H1 (cell line): ENCODE measurements at regions not wholly inside any gene's neighbourhood (a gene's known extent, or its start where the extent isn't known, plus 50 kb on each side); places are given as distances from the start of the nearest gene placed in this dataset.

Source experiments
- CTCF ChIA-PET: fragments of 300-600 bp; sonication (Branson Sonifier 250); formaldehyde crosslinking; loops from one replicate; lab custom pipeline; 2021; ENCODE audit not compliant: partially characterized antibody; lab: Charles Lee
- POLR2A ChIA-PET: fragments of 300-600 bp; sonication (Branson Sonifier 250); formaldehyde crosslinking; loops from one replicate; lab custom pipeline; 2021; ENCODE audit warnings: inconsistent platforms; ENCODE audit not compliant: partially characterized antibody; lab: Charles Lee
- DNase-seq, 2 experiments: peaks; one replicate each; pipeline versions ENCODE4 v3.0.0 to v3.0.0-alpha.2; 2010 to 2022; ENCODE audit warnings: low spot score in 2 of 2, low read depth in 1 of 2, mixed read lengths in 1 of 2
- FAIRE-seq: peaks from 2 replicates; lab custom pipeline; 2011; peaks lifted over from hg19 to GRCh38; lab: Jason Lieb, UNC
- H2AFZ ChIP-seq: 2 replicates; pipeline ENCODE4 v1.8.1; 2012; ENCODE audit warnings: low read length, inconsistent platforms
- H2AK5ac ChIP-seq: 2 replicates; pipeline ENCODE4 v1.6.1; 2013; ENCODE audit warnings: low read depth, low read length
- H2BK120ac ChIP-seq: replicated peaks from 2 replicates; pipeline ENCODE3; 2013; ENCODE audit warnings: low read depth, low read length, inconsistent platforms
- H2BK12ac ChIP-seq: 2 replicates; pipeline ENCODE4 v1.6.1; 2013; ENCODE audit warnings: low read depth, low read length
- H2BK15ac ChIP-seq: 2 replicates; pipeline ENCODE4 v1.6.1; 2013; ENCODE audit warnings: low read length
- H2BK20ac ChIP-seq: 2 replicates; pipeline ENCODE4 v1.6.1; 2013; ENCODE audit warnings: low read length
- H2BK5ac ChIP-seq: 2 replicates; pipeline ENCODE4 v1.6.1; 2013; ENCODE audit warnings: low read depth, low read length
- H3K14ac ChIP-seq: 2 replicates; pipeline ENCODE4 v1.6.1; 2013; ENCODE audit warnings: inconsistent platforms; ENCODE audit not compliant: insufficient read length
- H3K18ac ChIP-seq: 2 replicates; pipeline ENCODE4 v1.6.1; 2013; ENCODE audit warnings: low read length; ENCODE audit errors: extremely low read depth
- H3K23ac ChIP-seq: 2 replicates; pipeline ENCODE4 v1.6.1; 2013; ENCODE audit warnings: inconsistent platforms; ENCODE audit not compliant: insufficient read length
- H3K23me2 ChIP-seq: 2 replicates; pipeline ENCODE4 v1.6.1; 2013; ENCODE audit warnings: low read depth, low read length
- H3K27ac ChIP-seq: 2 replicates; pipeline ENCODE4 v1.6.1; 2011; ENCODE audit warnings: low read depth, low read length, inconsistent platforms
- H3K27me3 ChIP-seq, 4 experiments: replicated peaks in 1 of 4; 1 replicate in 1 of 4; 2 replicates in 3 of 4; pipeline versions ENCODE4 v1.6.1 to v1.8.1; 2011 to 2013; ENCODE audit warnings: low read length in 3 of 4, mild to moderate bottlenecking in 3 of 4, inconsistent platforms in 2 of 4, mixed read lengths in 2 of 4, moderate library complexity in 1 of 4; ENCODE audit not compliant: control insufficient read depth in 3 of 4, insufficient read depth in 3 of 4; ENCODE audit errors: extremely low read depth in 1 of 4
- H3K36me3 ChIP-seq, 4 experiments: 2 replicates each; pipeline versions ENCODE4 v1.6.1 to v1.8.1; 2011 to 2013; ENCODE audit warnings: mild to moderate bottlenecking in 4 of 4, low read length in 3 of 4, moderate library complexity in 2 of 4, control low read depth in 1 of 4, inconsistent platforms in 1 of 4; ENCODE audit not compliant: insufficient read depth in 4 of 4, control insufficient read depth in 2 of 4
- H3K4ac ChIP-seq: replicated peaks from 2 replicates; pipeline ENCODE3; 2013; ENCODE audit warnings: low read length, low read depth, mixed read lengths, inconsistent platforms; ENCODE audit not compliant: insufficient read length
- H3K4me1 ChIP-seq, 4 experiments: replicated peaks in 1 of 4; 1 replicate in 1 of 4; 2 replicates in 3 of 4; pipeline versions ENCODE4 v1.6.1 to v1.8.1; 2011 to 2013; ENCODE audit warnings: low read length in 3 of 4, inconsistent platforms in 2 of 4, mixed read lengths in 1 of 4; ENCODE audit not compliant: insufficient read depth in 4 of 4, control insufficient read depth in 3 of 4
- H3K4me2 ChIP-seq, 2 experiments: 2 replicates each; pipeline versions ENCODE4 v1.6.1 to v1.8.1; 2011 to 2013; ENCODE audit warnings: low read depth in 2 of 2, low read length in 2 of 2, control low read depth in 1 of 2, inconsistent platforms in 1 of 2, mild to moderate bottlenecking in 1 of 2; ENCODE audit not compliant: insufficient read depth in 1 of 2
- H3K4me3 ChIP-seq, 4 experiments: fragments of 200-600, 300-600 bp in 1 of 4; sonication (generic), shearing (Covaris generic), sonication (Bioruptor Twin) in 1 of 4; 2 replicates each; pipeline versions ENCODE4 v1.5.1 to v1.8.1; 2011 to 2016; ENCODE audit warnings: low read length in 4 of 4, low read depth in 3 of 4, control low read depth in 2 of 4, inconsistent platforms in 2 of 4, mild to moderate bottlenecking in 2 of 4, mixed read lengths in 1 of 4, moderate library complexity in 1 of 4; ENCODE audit not compliant: insufficient read depth in 2 of 4; ENCODE audit errors: extremely low read depth in 1 of 4
- H3K56ac ChIP-seq: replicated peaks from 2 replicates; pipeline ENCODE3; 2013; ENCODE audit warnings: low read depth, mild to moderate bottlenecking, mixed read lengths, low read length, inconsistent platforms; ENCODE audit not compliant: insufficient read length
- H3K79me1 ChIP-seq: 2 replicates; pipeline ENCODE4 v1.6.1; 2013; ENCODE audit warnings: low read depth, low read length, control low read depth
- H3K79me2 ChIP-seq, 2 experiments: 2 replicates each; pipeline versions ENCODE4 v1.6.1 to v1.8.1; 2012 to 2013; ENCODE audit warnings: low read length in 2 of 2, mild to moderate bottlenecking in 2 of 2, inconsistent platforms in 1 of 2; ENCODE audit not compliant: insufficient read depth in 2 of 2, control insufficient read depth in 1 of 2
- H3K9ac ChIP-seq, 4 experiments: replicated peaks in 1 of 4; 1 replicate in 1 of 4; 2 replicates in 3 of 4; pipeline versions ENCODE4 v1.6.1 to v1.8.1; 2011 to 2013; ENCODE audit warnings: low read depth in 3 of 4, low read length in 3 of 4, control low read depth in 2 of 4, mild to moderate bottlenecking in 2 of 4, moderate library complexity in 2 of 4, inconsistent platforms in 1 of 4; ENCODE audit errors: extremely low read depth in 1 of 4
- H3K9me3 ChIP-seq, 2 experiments: 2 replicates each; pipeline versions ENCODE4 v1.6.1 to v1.8.1; 2012 to 2013; ENCODE audit warnings: mild to moderate bottlenecking in 2 of 2, moderate library complexity in 2 of 2, control low read depth in 1 of 2, inconsistent platforms in 1 of 2, low read depth in 1 of 2, low read length in 1 of 2, mixed read lengths in 1 of 2; ENCODE audit not compliant: insufficient read depth in 2 of 2
- H4K20me1 ChIP-seq, 2 experiments: replicated peaks in 1 of 2; 2 replicates each; pipeline versions ENCODE3 to v1.8.1; 2011 to 2013; ENCODE audit warnings: inconsistent platforms in 2 of 2, low read length in 2 of 2, mild to moderate bottlenecking in 1 of 2; ENCODE audit not compliant: insufficient read depth in 2 of 2, control insufficient read depth in 1 of 2
- H4K5ac ChIP-seq: 2 replicates; pipeline ENCODE4 v1.6.1; 2013; ENCODE audit warnings: low read length, low read depth, mixed read lengths, inconsistent platforms; ENCODE audit not compliant: insufficient read length
- H4K8ac ChIP-seq: 2 replicates; pipeline ENCODE4 v1.8.0; 2013; ENCODE audit warnings: mild to moderate bottlenecking, moderate library complexity, low read length, inconsistent platforms; ENCODE audit not compliant: insufficient read depth; ENCODE audit errors: extremely low read depth
- H4K91ac ChIP-seq: replicated peaks from 2 replicates; pipeline ENCODE3; 2013; ENCODE audit warnings: low read length, mixed read lengths, inconsistent platforms; ENCODE audit not compliant: insufficient read length
- ATF3 ChIP-seq: IDR thresholded peaks from 2 replicates; pipeline ENCODE4 v1.6.1; 2011; ENCODE audit warnings: low read depth, mild to moderate bottlenecking, low read length; ENCODE audit not compliant: insufficient read depth
- BACH1 ChIP-seq: IDR thresholded peaks from 2 replicates; pipeline ENCODE4 v1.6.1; 2012; ENCODE audit warnings: low read length, improper control_type of control experiment
- CBX8 ChIP-seq: fragments of 300-800, 300-1000 bp; sonication (generic); IDR thresholded peaks from 2 replicates; pipeline ENCODE4 v1.7.1; 2016; ENCODE audit warnings: low read depth, low read length, borderline replicate concordance
- CHD1 ChIP-seq: IDR thresholded peaks from 2 replicates; pipeline ENCODE4 v1.6.1; 2012; ENCODE audit warnings: low read depth, low read length, improper control_type of control experiment
- CHD2 ChIP-seq: IDR thresholded peaks from 2 replicates; pipeline ENCODE4 v1.6.1; 2012; ENCODE audit warnings: low read length, improper control_type of control experiment
- CTBP2 ChIP-seq: IDR thresholded peaks from 2 replicates; pipeline ENCODE4 v1.7.0; 2011; ENCODE audit warnings: borderline replicate concordance, mild to moderate bottlenecking, moderate library complexity, mixed read lengths, low read length; ENCODE audit not compliant: insufficient read depth, insufficient read length
- EGR1 ChIP-seq: IDR thresholded peaks from 2 replicates; pipeline ENCODE4 v1.6.1; 2011; ENCODE audit warnings: low read depth, low read length, borderline replicate concordance
- GTF2F1 ChIP-seq: IDR thresholded peaks from 2 replicates; pipeline ENCODE4 v1.6.1; 2012; ENCODE audit warnings: low read depth, low read length, improper control_type of control experiment, borderline replicate concordance
- PHF8 ChIP-seq: fragments of 200-600 bp; sonication (generic); conservative IDR thresholded peaks from 2 replicates; pipeline ENCODE4 v1.7.1; 2012; ENCODE audit warnings: low read depth, mild to moderate bottlenecking, inconsistent platforms, low read length, moderate library complexity
- USF2 ChIP-seq: IDR thresholded peaks from 2 replicates; pipeline ENCODE4 v1.6.1; 2011; ENCODE audit warnings: low read length, improper control_type of control experiment
- YY1 ChIP-seq: IDR thresholded peaks from 2 replicates; pipeline ENCODE4 v1.6.1; 2011; ENCODE audit warnings: low read depth, mild to moderate bottlenecking, low read length
- WGBS, 2 experiments: shearing (Covaris generic) in 1 of 2; methylation state at CpG; one replicate each; pipeline versions ENCODE4 v1.1.6 to v1.1.7; 2013 to 2015; ENCODE audit warnings: low lambda C conversion rate in 2 of 2, mixed read lengths in 2 of 2, inconsistent platforms in 1 of 2, low coverage in 1 of 2, missing lambda C conversion rate in 1 of 2; ENCODE audit not compliant: insufficient replicate concordance in 2 of 2, insufficient coverage in 1 of 2, insufficient read length in 1 of 2; ENCODE audit errors: extremely low coverage in 1 of 2, missing lambda C conversion rate in 1 of 2; 5-methylcytosine and 5-hydroxymethylcytosine counted together

GRCh38 chr4:180950377-180950776, 1292.8 kb upstream of the TENM3 start (continued):
- TF ChIP-seq YY1: no peak

- Histone ChIP-seq H2BK120ac (no peak overlapping the region), H3K14ac (no peak overlapping the region), H4K20me1 (no peaks in the 10 kb centered on the region), H2BK15ac (no peak overlapping the region), H3K4ac (no peak overlapping the region), H3K79me2 (no peaks in the 10 kb centered on the region), H2BK5ac (no peak overlapping the region), H3K79me1 (no peaks in the 10 kb centered on the region), H2AFZ (no peak overlapping the region), H4K5ac (no peak overlapping the region), H3K9me3 (no peaks in the 10 kb centered on the region), H4K8ac (no peak overlapping the region), H3K4me3 (no peak overlapping the region), H3K9ac (no peak overlapping the region), H3K4me1 (no peaks in the 10 kb centered on the region; a peak in 1 of 7 replicates), H3K23me2 (no peaks in the 10 kb centered on the region), H3K18ac (no peak overlapping the region), H4K91ac (no peak overlapping the region), H3K56ac (no peak overlapping the region), H3K4me2 (no peak overlapping the region), H2AK5ac (no peak overlapping the region), H3K23ac (no peak overlapping the region), H3K36me3 (no peaks in the 10 kb centered on the region), H2BK12ac (no peak overlapping the region), H3K27ac (no peak overlapping the region), H2BK20ac (no peak overlapping the region), H3K27me3 (no peaks in the 10 kb centered on the region)
- ChIA-PET CTCF (interaction anchor here (1.1 to 2.5 kb wide), 4 partner anchors 23 to 288 kb away, joined by 4 to 6 read pairs (median 5); no protein-coding TSS in a partner anchor), POLR2A (no interaction called here)
- 88% methylated on average over 2 of the region's 2 CpGs; no CpG with 5 or more reads in 1 of the 2 experiments for WGBS, 2 experiments
- FAIRE-seq: no peak
- no peak for DNase-seq
- TF ChIP-seq GTF2F1: no peak
- TF ChIP-seq CBX8: no peak
- TF ChIP-seq ATF3: no peak
- no peak for TF ChIP-seq CHD1
- TF ChIP-seq CTBP2: no peak
- no peak for TF ChIP-seq EGR1
- TF ChIP-seq BACH1: no peak
- TF ChIP-seq USF2: no peak
- TF ChIP-seq PHF8: no peak
- no peak for TF ChIP-seq CHD2
Observed at GRCh38 chr4:180951312-180951711, 1291.9 kb upstream of the TENM3 start.
